Stomach (tissue), 8 donors: ENCODE measurements at regions not wholly inside any gene's neighbourhood (a gene's known extent, or its start where the extent isn't known, plus 50 kb on each side); places are given as distances from the start of the nearest gene placed in this dataset.
"Not testable (repeated sequence)": the region's sequence is repeated elsewhere in the genome, so short reads cannot be mapped to it uniquely, and the experiment has no call there.

Experiments
- DNase-seq, 2 donors: peaks; one replicate each; pipeline versions ENCODE4 v3.0.0 to v3.0.0-alpha.2; 2013 to 2019
- H3K27ac ChIP-seq, 5 donors: fragments of 200-600 bp in 4 of 5; sonication (generic) in 4 of 5; one replicate each; pipeline ENCODE4 v1.5.1; 2013 to 2019; ENCODE audit warnings: mild to moderate bottlenecking in 1 of 5, moderate library complexity in 1 of 5
- H3K27me3 ChIP-seq, 3 donors: fragments of 200-600 bp; sonication (generic); one replicate each; pipeline ENCODE4 v1.5.1; 2017 to 2019; ENCODE audit warnings: mixed run types in 1 of 3
- H3K36me3 ChIP-seq, 4 donors: fragments of 200-600 bp; sonication (generic); 1 replicate in 3 of 4; 2 replicates in 1 of 4; pipeline ENCODE4 v1.5.1; 2016 to 2019
- H3K4me1 ChIP-seq, 4 donors: fragments of 200-600 bp; sonication (generic); one replicate each; pipeline ENCODE4 v1.5.1; 2016 to 2019
- H3K4me3 ChIP-seq, 4 donors: fragments of 200-600 bp; sonication (generic) in 3 of 4; one replicate each; pipeline ENCODE4 v1.5.1; 2016 to 2019; ENCODE audit warnings: mild to moderate bottlenecking in 1 of 4
- H3K9me3 ChIP-seq, 4 donors: fragments of 200-600 bp; sonication (generic); one replicate each; pipeline ENCODE4 v1.5.1; 2016 to 2019
- CTCF ChIP-seq, 7 experiments: fragments of 450-650 bp in 4 of 7; fragments of 200-600 bp in 3 of 7; sonication (generic) in 3 of 7; IDR thresholded peaks; one replicate each; pipeline ENCODE4 v1.5.1; 2016 to 2019; ENCODE audit warnings: antibody characterized with exemption in 7 of 7, control low read depth in 2 of 7, mild to moderate bottlenecking in 1 of 7
- EP300 ChIP-seq: sonication (generic); formaldehyde crosslinking; IDR thresholded peaks from one replicate; pipeline ENCODE4 v1.6.1; 2017; ENCODE audit warnings: antibody characterized with exemption
- POLR2A ChIP-seq, 4 donors: fragments of 450-650 bp; IDR thresholded peaks; one replicate each; pipeline ENCODE4 v1.6.1; 2016; ENCODE audit warnings: antibody characterized with exemption in 4 of 4, control low read depth in 2 of 4, mild to moderate bottlenecking in 1 of 4, moderate library complexity in 1 of 4
- POLR2AphosphoS5 ChIP-seq, 3 donors: sonication (generic); formaldehyde crosslinking; IDR thresholded peaks; one replicate each; pipeline ENCODE4 v1.6.1; 2016; ENCODE audit warnings: antibody characterized with exemption in 3 of 3
- WGBS, 5 donors: extraction: QIAGEN DNeasy Blood & Tissue Kit in 3 of 5; methylation state at CpG; one replicate each; pipeline versions ENCODE4 v1.1.5 to v1.1.7; 2013 to 2018; 5-methylcytosine and 5-hydroxymethylcytosine counted together
- intact Hi-C: fragments of 100-400 bp; cut with DNase I; formaldehyde crosslinking; loops from one replicate; pipeline ENCODE4 v1.15.1; 2023; ENCODE audit warnings: low total_unique reads
- donor health status: healthy with polysubstance abuse.
- donor health status: Bipolar disorder and iron deficiency.
- donor health status: healthy.

GRCh38 chr13:81379183-81379582, 1038.3 kb upstream of the SPRY2 start:
- no peak for DNase-seq
- Histone ChIP-seq H3K4me1 (no peaks in the 10 kb centered on the region), H3K27ac (no peak overlapping the region), H3K9me3 (no peaks in the 10 kb centered on the region), H3K27me3 (no peaks in the 10 kb centered on the region), H3K4me3 (no peak overlapping the region), H3K36me3 (no peaks in the 10 kb centered on the region)
- intact Hi-C loops, result no loop called here
- no peak for TF ChIP-seq CTCF (IDR thresholded peaks at IDR 0.05)
- no peak for TF ChIP-seq POLR2AphosphoS5 (IDR thresholded peaks at IDR 0.05)
- no peak for TF ChIP-seq EP300
- TF ChIP-seq POLR2A (IDR thresholded peaks at IDR 0.05), result no peak

GRCh38 chr13:81377921-81378320, 1037.0 kb upstream of the SPRY2 start:
- Histone ChIP-seq H3K27me3 (no peaks in the 10 kb centered on the region), H3K4me3 (no peak overlapping the region), H3K9me3 (no peaks in the 10 kb centered on the region), H3K4me1 (no peaks in the 10 kb centered on the region), H3K36me3 (no peaks in the 10 kb centered on the region), H3K27ac (no peak overlapping the region)
- TF ChIP-seq EP300 (no peak), POLR2AphosphoS5 (IDR thresholded peaks at IDR 0.05) (no peak), POLR2A (IDR thresholded peaks at IDR 0.05) (no peak), CTCF (IDR thresholded peaks at IDR 0.05) (no peak)
- WGBS, 5 donors, result 91 to 98% (median 94%) methylated on average over 1 of the region's 1 CpG
- DNase-seq, result no peak
- intact Hi-C loops, result no loop called here

GRCh38 chr13:81375709-81376108, 1034.8 kb upstream of the SPRY2 start:
- H3K27me3 ChIP-seq, result no peaks in the 10 kb centered on the region
- no peak overlapping the region for H3K4me3 ChIP-seq
- no peaks in the 10 kb centered on the region for H3K4me1 ChIP-seq
- H3K36me3 ChIP-seq, result no peaks in the 10 kb centered on the region
- DNase-seq, result no peak
- TF ChIP-seq POLR2A (IDR thresholded peaks at IDR 0.05) (no peak), POLR2AphosphoS5 (IDR thresholded peaks at IDR 0.05) (no peak), EP300 (no peak), CTCF (IDR thresholded peaks at IDR 0.05) (no peak)
- H3K9me3 ChIP-seq, result no peaks in the 10 kb centered on the region
- H3K27ac ChIP-seq, result no peak overlapping the region
- intact Hi-C loops, result no loop called here
- 31 to 44% (median 37%) methylated on average over 1 of the region's 1 CpG for WGBS, 5 donors

- H3K27ac ChIP-seq, H3K4me3 ChIP-seq, H3K9me3 ChIP-seq, H3K4me1 ChIP-seq, intact Hi-C loops, H3K27me3 ChIP-seq, H3K36me3 ChIP-seq: not testable (repeated sequence)
- WGBS, 5 donors, result 30 to 56% (median 35%) methylated on average over 2 of the region's 2 CpGs
- peak in 1 of 2 donors; percentile 53 for DNase-seq
These were observed 1021.8 kb upstream of the SPRY2 start for GRCh38 chr13:81362711-81363110.

GRCh38 chr13:81350056-81350455, 1009.1 kb upstream of the SPRY2 start:
- DNase-seq, result no peak
- Histone ChIP-seq H3K27ac (no peak overlapping the region), H3K9me3 (no peaks in the 10 kb centered on the region), H3K4me3 (no peak overlapping the region), H3K36me3 (no peaks in the 10 kb centered on the region), H3K4me1 (no peaks in the 10 kb centered on the region), H3K27me3 (no peaks in the 10 kb centered on the region)
- 40 to 56% (median 45%) methylated on average over 1 of the region's 1 CpG for WGBS, 5 donors
- intact Hi-C loops, result no loop called here
- TF ChIP-seq POLR2AphosphoS5 (IDR thresholded peaks at IDR 0.05) (no peak), POLR2A (IDR thresholded peaks at IDR 0.05) (no peak), CTCF (IDR thresholded peaks at IDR 0.05) (no peak), EP300 (no peak)

- WGBS, 5 donors, result 87 to 97% (median 95%) methylated on average over 19 to 36 of the region's 36 CpGs
- H3K36me3 ChIP-seq, H3K4me1 ChIP-seq, H3K4me3 ChIP-seq, H3K27ac ChIP-seq, H3K27me3 ChIP-seq, DNase-seq, intact Hi-C loops, H3K9me3 ChIP-seq: not testable (repeated sequence)
These were observed 999.5 kb upstream of the SPRY2 start for GRCh38 chr13:81340118-81341069.

GRCh38 chr13:81339666-81340065, 998.7 kb upstream of the SPRY2 start:
- H3K9me3 ChIP-seq, H3K27ac ChIP-seq, DNase-seq, H3K36me3 ChIP-seq, H3K4me3 ChIP-seq, intact Hi-C loops, H3K4me1 ChIP-seq, H3K27me3 ChIP-seq: not testable (repeated sequence)
- 93 to 96% (median 95%) methylated on average over 14 of the region's 14 CpGs for WGBS, 5 donors
